SK-N-SH (cell line): ENCODE measurements at regions not wholly inside any gene's neighbourhood (a gene's known extent, or its start where the extent isn't known, plus 50 kb on each side); places are given as distances from the start of the nearest gene placed in this dataset.

Experiments
- CTCF ChIP-seq: fragments of 200-600 bp; sonication (generic); IDR thresholded peaks from 2 replicates; pipeline ENCODE4 v1.6.1; 2017; ENCODE audit warnings: antibody characterized with exemption, mild to moderate bottlenecking, moderate library complexity
- EZH2phosphoT487 ChIP-seq: fragments of 200-600 bp; sonication (generic); IDR thresholded peaks from 2 replicates; pipeline ENCODE4 v1.6.1; 2017; ENCODE audit warnings: low read depth, mixed run types, mild to moderate bottlenecking, antibody characterized with exemption, moderate library complexity, borderline replicate concordance
- FOXM1 ChIP-seq: IDR thresholded peaks from 2 replicates; pipeline ENCODE4 v1.4.0; 2012; ENCODE audit warnings: low read depth, mild to moderate bottlenecking
- JUND ChIP-seq: IDR thresholded peaks from 2 replicates; pipeline ENCODE4 v1.4.0; 2012
- MAX ChIP-seq: IDR thresholded peaks from 2 replicates; pipeline ENCODE4 v1.4.0; 2012; ENCODE audit warnings: low read depth
- MXI1 ChIP-seq: IDR thresholded peaks from 2 replicates; pipeline ENCODE4 v1.6.1; 2012; ENCODE audit warnings: mild to moderate bottlenecking, low read depth, low read length, improper control_type of control experiment
- RAD21 ChIP-seq: IDR thresholded peaks from 2 replicates; pipeline ENCODE4 v1.6.1; 2012; ENCODE audit warnings: mild to moderate bottlenecking, low read length
- REST ChIP-seq: IDR thresholded peaks from 2 replicates; pipeline ENCODE4 v1.6.1; 2012; ENCODE audit warnings: mild to moderate bottlenecking, low read depth, low read length, moderate library complexity
- RFX5 ChIP-seq: IDR thresholded peaks from 2 replicates; pipeline ENCODE4 v1.6.1; 2012; ENCODE audit warnings: mild to moderate bottlenecking, improper control_type of control experiment, low read length
- USF2 ChIP-seq: fragments of 150-350 bp; IDR thresholded peaks from 2 replicates; pipeline ENCODE4 v1.6.1; 2017; ENCODE audit warnings: antibody characterized with exemption, low read length, low read depth, borderline replicate concordance

GRCh38 chr7:10740805-10741204 lies 232.9 kb upstream of the PHF14 start:
- TF ChIP-seq EZH2phosphoT487 (no peak), REST (no peak), USF2 (no peak), CTCF (no peak), RFX5 (no peak), JUND (no peak), MXI1 (no peak), MAX (no peak), FOXM1 (no peak), RAD21 (no peak)
